GM12878 (cell line): ENCODE measurements at regions not wholly inside any gene's neighbourhood (a gene's known extent, or its start where the extent isn't known, plus 50 kb on each side); places are given as distances from the start of the nearest gene placed in this dataset.

Source experiments
- ATAC-seq: fragments of 200-7000 bp; cut with Tn5 transposase; 3 replicates; pipeline ENCODE4 v1.9.1; 2020; ENCODE audit warnings: mild to moderate bottlenecking, moderate library complexity
- BruUV-seq: library from RNA; stranded (reverse); fragments of 400-500 nt; replicated peaks from 2 replicates; lab custom pipeline; 2021; lab: Mats Ljungman, UMichigan
- CTCF ChIA-PET: fragments of 300-600 bp; sonication (Branson Sonifier 250); formaldehyde crosslinking; extraction: SDS; loops from one replicate; lab custom pipeline; 2021; ENCODE audit warnings: inconsistent platforms; lab: Yijun Ruan, JAX
- POLR2A ChIA-PET: fragments of 350-600 bp; formaldehyde crosslinking; extraction: SDS; loops from one replicate; lab custom pipeline; 2021; ENCODE audit warnings: inconsistent platforms; lab: Charles Lee
- RAD21 ChIA-PET: fragments of 300-600 bp; sonication (Branson Sonifier 250); formaldehyde crosslinking; loops from one replicate; lab custom pipeline; 2023; ENCODE audit warnings: antibody characterized with exemption; ENCODE audit not compliant: unreplicated experiment; lab: Charles Lee
- SMC1A ChIA-PET: fragments of 300-600 bp; sonication (Branson Sonifier 250); formaldehyde crosslinking; loops from one replicate; lab custom pipeline; 2023; ENCODE audit not compliant: unreplicated experiment, uncharacterized antibody; lab: Charles Lee
- DNase-seq: peaks from one replicate; pipeline ENCODE4 v3.0.0-alpha.2; 2011; ENCODE audit warnings: low read depth, low spot score
- FAIRE-seq: peaks from 3 replicates; lab custom pipeline; 2011; peaks lifted over from hg19 to GRCh38; lab: Jason Lieb, UNC
- H2AFZ ChIP-seq: 2 replicates; pipeline ENCODE4 v1.6.0; 2011; ENCODE audit warnings: low read depth, low read length, control low read depth; ENCODE audit not compliant: control insufficient read depth
- H3K27ac ChIP-seq: 2 replicates; pipeline ENCODE4 v1.5.1; 2011; ENCODE audit warnings: control low read depth; ENCODE audit not compliant: control insufficient read depth, insufficient read depth
- H3K27me3 ChIP-seq, 2 experiments: replicated peaks in 1 of 2; 2 replicates each; pipeline versions ENCODE4 v1.6.0 to v1.6.1; 2011; ENCODE audit warnings: low read length in 1 of 2; ENCODE audit not compliant: control insufficient read depth in 2 of 2, insufficient read depth in 2 of 2
- H3K36me3 ChIP-seq, 2 experiments: 2 replicates each; pipeline ENCODE4 v1.5.1; 2011; ENCODE audit warnings: low read length in 1 of 2; ENCODE audit not compliant: control insufficient read depth in 2 of 2, insufficient read depth in 2 of 2
- H3K4me1 ChIP-seq: 2 replicates; pipeline ENCODE4 v1.6.1; 2011; ENCODE audit warnings: mild to moderate bottlenecking, low read length, moderate library complexity, mixed read lengths; ENCODE audit not compliant: control insufficient read depth, insufficient read depth
- H3K4me2 ChIP-seq: 2 replicates; pipeline ENCODE4 v1.6.0; 2011; ENCODE audit warnings: control low read depth; ENCODE audit not compliant: control insufficient read depth, insufficient read depth
- H3K4me3 ChIP-seq: fragments of 200-600 bp; sonication (generic); 2 replicates; pipeline ENCODE4 v1.5.1; 2016
- H3K79me2 ChIP-seq: 2 replicates; pipeline ENCODE4 v1.6.0; 2011; ENCODE audit warnings: low read length; ENCODE audit not compliant: control insufficient read depth, insufficient read depth
- H3K9ac ChIP-seq: 2 replicates; pipeline ENCODE4 v1.8.0; 2011; ENCODE audit warnings: low read length, control low read depth, mixed read lengths; ENCODE audit not compliant: control insufficient read depth, insufficient read depth
- H3K9me3 ChIP-seq: replicated peaks from 3 replicates; pipeline ENCODE4 v1.5.1; 2011; ENCODE audit warnings: mild to moderate bottlenecking, low read length; ENCODE audit not compliant: control insufficient read depth, insufficient read depth
- H4K20me1 ChIP-seq: 2 replicates; pipeline ENCODE4 v1.6.0; 2011; ENCODE audit not compliant: control insufficient read depth, insufficient read depth
- CHD1 ChIP-seq: IDR thresholded peaks from 2 replicates; pipeline ENCODE4 v1.6.1; 2012; ENCODE audit warnings: low read depth, low read length, improper control_type of control experiment
- KAT2A ChIP-seq: conservative IDR thresholded peaks from 2 replicates; pipeline ENCODE4 v1.6.1; 2011; ENCODE audit warnings: low read depth, low read length; ENCODE audit not compliant: control insufficient read depth
- YY1 ChIP-seq: IDR thresholded peaks from 2 replicates; pipeline ENCODE4 v1.6.1; 2011; ENCODE audit warnings: low read depth, mild to moderate bottlenecking, low read length
- WGBS: methylation state at CpG from one replicate; pipeline ENCODE4 v1.1.6; 2016; ENCODE audit warnings: low lambda C conversion rate; ENCODE audit not compliant: insufficient replicate concordance, insufficient coverage; ENCODE audit errors: missing lambda C conversion rate; 5-methylcytosine and 5-hydroxymethylcytosine counted together
- in situ Hi-C: fragments of 300-500 bp; cut with MboI; formaldehyde crosslinking; loops from 9 replicates; pipeline ENCODE4 v1.14.3; 2018; ENCODE audit warnings: mixed read lengths
- intact Hi-C: fragments of 100-400 bp; cut with micrococcal nuclease; formaldehyde crosslinking; loops from one replicate; pipeline ENCODE4 v1.14.2; 2022; ENCODE audit not compliant: unreplicated experiment
- TF ChIP-seq, protein P1 (sequence below): IDR thresholded peaks from 2 replicates; pipeline ENCODE4 v1.6.1; 2011; ENCODE audit warnings: borderline replicate concordance, low read depth, mild to moderate bottlenecking, moderate library complexity, low read length; ENCODE audit not compliant: insufficient read depth, poor library complexity, severe bottlenecking
- TF ChIP-seq, protein P2 (sequence below): fragments of 450-650 bp; IDR thresholded peaks from 2 replicates; pipeline ENCODE4 v1.6.1; 2017; ENCODE audit warnings: mild to moderate bottlenecking

DNA sequence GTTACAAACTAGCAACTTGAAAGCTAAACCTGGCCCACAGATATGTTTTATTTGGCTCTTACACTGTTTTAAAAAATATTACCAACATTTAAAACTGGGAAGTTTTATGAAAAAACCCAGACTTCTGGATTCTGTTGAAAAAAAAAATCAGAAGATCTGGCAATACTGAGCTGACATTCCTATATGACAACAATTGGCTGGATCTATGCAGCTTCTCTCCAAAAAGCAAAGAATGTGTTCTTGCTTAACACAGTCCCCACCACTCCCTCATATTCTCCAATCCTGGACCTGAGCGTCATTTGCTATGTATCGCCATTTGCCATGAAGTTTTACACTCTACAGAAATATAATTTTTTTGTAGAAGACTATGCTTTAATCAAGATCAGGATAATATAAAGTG lies 859.6 kb downstream of the LTN1 start:
- no peaks in the 10 kb centered on the region for H3K36me3 ChIP-seq
- no peaks in the 10 kb centered on the region for H3K79me2 ChIP-seq
- ChIA-PET RAD21 (no interaction called here), CTCF (no interaction called here), POLR2A (no interaction called here), SMC1A (interaction anchor here (0.6 kb wide), 1 partner anchor 101 kb away, joined by 3 read pairs; no protein-coding TSS in a partner anchor)
- FAIRE-seq (no peak), ATAC-seq (no peak), DNase-seq (no peak)
- H3K9ac ChIP-seq: no peak overlapping the region
- H3K9me3 ChIP-seq: no peaks in the 10 kb centered on the region; the same call in 2 of the 3 replicates
- TF ChIP-seq YY1 (no peak), CHD1 (no peak), KAT2A (no peak)
- TF ChIP-seq, protein P1, sequence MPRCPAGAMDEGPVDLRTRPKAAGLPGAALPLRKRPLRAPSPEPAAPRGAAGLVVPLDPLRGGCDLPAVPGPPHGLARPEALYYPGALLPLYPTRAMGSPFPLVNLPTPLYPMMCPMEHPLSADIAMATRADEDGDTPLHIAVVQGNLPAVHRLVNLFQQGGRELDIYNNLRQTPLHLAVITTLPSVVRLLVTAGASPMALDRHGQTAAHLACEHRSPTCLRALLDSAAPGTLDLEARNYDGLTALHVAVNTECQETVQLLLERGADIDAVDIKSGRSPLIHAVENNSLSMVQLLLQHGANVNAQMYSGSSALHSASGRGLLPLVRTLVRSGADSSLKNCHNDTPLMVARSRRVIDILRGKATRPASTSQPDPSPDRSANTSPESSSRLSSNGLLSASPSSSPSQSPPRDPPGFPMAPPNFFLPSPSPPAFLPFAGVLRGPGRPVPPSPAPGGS: no peak
- TF ChIP-seq, protein P2, sequence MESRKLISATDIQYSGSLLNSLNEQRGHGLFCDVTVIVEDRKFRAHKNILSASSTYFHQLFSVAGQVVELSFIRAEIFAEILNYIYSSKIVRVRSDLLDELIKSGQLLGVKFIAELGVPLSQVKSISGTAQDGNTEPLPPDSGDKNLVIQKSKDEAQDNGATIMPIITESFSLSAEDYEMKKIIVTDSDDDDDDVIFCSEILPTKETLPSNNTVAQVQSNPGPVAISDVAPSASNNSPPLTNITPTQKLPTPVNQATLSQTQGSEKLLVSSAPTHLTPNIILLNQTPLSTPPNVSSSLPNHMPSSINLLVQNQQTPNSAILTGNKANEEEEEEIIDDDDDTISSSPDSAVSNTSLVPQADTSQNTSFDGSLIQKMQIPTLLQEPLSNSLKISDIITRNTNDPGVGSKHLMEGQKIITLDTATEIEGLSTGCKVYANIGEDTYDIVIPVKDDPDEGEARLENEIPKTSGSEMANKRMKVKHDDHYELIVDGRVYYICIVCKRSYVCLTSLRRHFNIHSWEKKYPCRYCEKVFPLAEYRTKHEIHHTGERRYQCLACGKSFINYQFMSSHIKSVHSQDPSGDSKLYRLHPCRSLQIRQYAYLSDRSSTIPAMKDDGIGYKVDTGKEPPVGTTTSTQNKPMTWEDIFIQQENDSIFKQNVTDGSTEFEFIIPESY: no peak
- no peaks in the 10 kb centered on the region for H4K20me1 ChIP-seq
- H3K27ac ChIP-seq: no peak overlapping the region
- H3K4me1 ChIP-seq: no peaks in the 10 kb centered on the region
- H3K27me3 ChIP-seq: no peaks in the 10 kb centered on the region
- in situ Hi-C loops (no loop called here), intact Hi-C loops (no loop called here)
- no peak overlapping the region for H2AFZ ChIP-seq
- H3K4me3 ChIP-seq: no peak overlapping the region
- H3K4me2 ChIP-seq: no peak overlapping the region
- 71% methylated on average over 2 of the region's 2 CpGs for WGBS
- no TSS peak for BruUV-seq
